NCI-H1417 (cell line): ENCODE measurements at regions not wholly inside any gene's neighbourhood (a gene's known extent, or its start where the extent isn't known, plus 50 kb on each side); places are given as distances from the start of the nearest gene placed in this dataset.

Experiments
- DNase-seq, 3 experiments: peaks; one replicate each; lab custom pipeline; 2025; lab: John Stamatoyannopoulos, UW

DNA sequence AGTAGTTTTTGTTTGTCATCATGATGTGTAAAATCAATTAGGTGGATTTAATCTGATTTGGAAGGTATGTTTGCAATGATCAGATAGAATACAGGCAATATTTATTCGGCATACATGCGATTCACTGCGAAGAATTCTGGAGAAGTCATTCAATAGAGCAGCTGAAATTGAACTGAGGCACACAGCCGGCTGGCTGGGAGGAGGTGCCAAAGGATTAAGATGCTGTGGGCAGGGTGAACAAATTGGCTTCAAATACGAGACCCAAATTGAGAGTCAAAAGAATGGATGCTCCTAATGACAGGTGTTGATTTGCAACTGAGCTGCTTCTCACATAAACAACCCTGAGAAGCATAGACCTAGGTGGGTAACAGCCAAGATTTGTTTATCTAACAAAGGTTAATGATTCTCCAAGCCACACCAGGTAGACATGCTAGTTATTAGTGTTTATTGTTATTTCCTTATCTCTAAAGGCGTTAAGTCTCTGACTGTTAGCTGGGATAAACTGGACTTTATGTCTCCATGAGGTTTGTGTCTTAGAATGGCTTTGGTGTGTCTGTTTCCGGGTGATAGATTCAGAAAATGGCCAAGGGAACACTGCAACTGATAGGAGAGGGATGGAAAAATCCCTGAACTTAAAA is 55.3 kb upstream of the CLINT1 start:
- peak in 1 of 3 experiments; percentile 4 for DNase-seq

DNA sequence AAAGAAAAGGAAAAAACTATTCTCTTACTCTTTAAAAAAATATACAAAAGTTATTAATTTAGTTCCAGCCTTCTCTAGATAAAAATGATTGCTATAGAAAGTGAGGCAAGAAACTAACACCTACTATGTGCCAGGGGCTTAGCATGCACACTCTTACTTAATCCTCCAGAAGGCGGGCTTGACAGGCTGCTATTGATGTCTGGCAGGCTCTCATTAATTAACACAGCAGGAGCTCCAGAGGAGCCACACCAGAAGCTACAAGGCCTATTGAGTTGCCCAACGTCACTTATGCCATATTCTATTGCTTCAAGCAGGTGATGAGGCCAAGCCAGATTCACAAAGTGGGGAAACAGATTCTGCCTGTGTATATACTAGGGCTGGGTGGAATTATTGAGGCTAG is 54.6 kb upstream of the CLINT1 start:
- peak in 2 of 3 experiments; percentile 3 to 43 for DNase-seq

DNA sequence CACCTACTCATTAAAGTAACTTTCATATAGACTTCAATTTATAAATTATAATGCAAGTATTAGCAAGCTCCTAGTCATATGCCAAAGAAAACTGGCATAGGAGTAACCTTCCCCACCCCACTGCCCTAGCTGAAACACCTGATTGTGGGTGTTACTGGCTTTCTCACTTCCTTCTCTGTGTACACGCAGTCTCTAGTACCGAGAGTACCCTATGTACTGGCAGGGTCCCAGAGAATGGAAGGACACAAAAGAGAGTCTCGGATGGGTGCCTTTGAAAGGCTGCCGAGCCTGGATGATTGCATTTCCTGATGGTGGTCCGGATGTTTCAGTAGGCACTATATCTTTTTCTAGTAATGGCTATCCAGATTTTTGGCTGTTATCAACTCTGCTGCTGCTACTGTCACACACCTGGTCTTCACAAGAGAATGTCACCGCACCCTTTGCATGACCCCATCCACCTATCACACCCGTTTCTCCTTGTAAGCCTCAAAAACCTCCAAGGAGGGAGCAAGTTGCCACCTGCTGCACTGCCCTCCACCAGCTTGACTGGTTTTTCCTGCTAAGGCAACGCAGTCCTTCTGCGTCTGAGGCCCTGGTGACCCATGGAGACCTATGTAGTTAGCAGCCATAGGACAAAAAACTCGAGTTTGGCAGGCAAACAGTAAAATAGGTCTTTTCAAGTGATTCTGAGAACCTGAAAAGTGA is 53.8 kb upstream of the CLINT1 start:
- DNase-seq = peak in 1 of 3 experiments; percentile 68

- no peak for DNase-seq
Measured at GRCh38 chr5:157911568-157911967, 52.6 kb upstream of the CLINT1 start.
